CD4-positive, alpha-beta T cell treated with Interleukin-12 subunit alpha and Interleukin-12 subunit beta, for 1 hour (primary cell): ENCODE measurements at regions not wholly inside any gene's neighbourhood (a gene's known extent, or its start where the extent isn't known, plus 50 kb on each side); places are given as distances from the start of the nearest gene placed in this dataset.
"Not testable (repeated sequence)": the region's sequence is repeated elsewhere in the genome, so short reads cannot be mapped to it uniquely, and the experiment has no call there.

Source experiments
- DNase-seq: peaks from one replicate; pipeline ENCODE4 v3.0.0-alpha.2; 2020

GRCh38 chr1:105004515-105004914 is 1254.8 kb downstream of the AMY1C start:
- DNase-seq: no peak

GRCh38 chr1:105005594-105006195 is 1256.0 kb downstream of the AMY1C start:
- DNase-seq: no peak

GRCh38 chr1:105017587-105017986 is 1267.9 kb downstream of the AMY1C start:
- no peak for DNase-seq

- DNase-seq: no peak
Observed at GRCh38 chr1:105023719-105024118, 1274.0 kb downstream of the AMY1C start.

GRCh38 chr1:105027838-105028471 is 1278.3 kb downstream of the AMY1C start:
- no peak for DNase-seq

GRCh38 chr1:105072446-105072845 is 1322.7 kb downstream of the AMY1C start:
- DNase-seq: no peak

- no peak for DNase-seq
Observed at GRCh38 chr1:105072850-105073249, 1323.2 kb downstream of the AMY1C start.

GRCh38 chr1:105073660-105074059 is 1324.0 kb downstream of the AMY1C start:
- no peak for DNase-seq

- DNase-seq: no peak
Observed at GRCh38 chr1:105083611-105084010, 1333.9 kb downstream of the AMY1C start.

GRCh38 chr1:105087506-105087905 is 1337.8 kb downstream of the AMY1C start:
- DNase-seq: no peak

- no peak for DNase-seq
Observed at GRCh38 chr1:105088166-105088565, 1338.5 kb downstream of the AMY1C start.

GRCh38 chr1:105093893-105094292 is 1344.2 kb downstream of the AMY1C start:
- DNase-seq: not testable (repeated sequence)

GRCh38 chr1:105100102-105100501 is 1350.4 kb downstream of the AMY1C start:
- DNase-seq: no peak

- no peak for DNase-seq
Observed at GRCh38 chr1:105101261-105101660, 1351.6 kb downstream of the AMY1C start.

- DNase-seq: no peak
Observed at GRCh38 chr1:105102371-105102770, 1352.7 kb downstream of the AMY1C start.

- DNase-seq: no peak
Observed at GRCh38 chr1:105122041-105122440, 1372.3 kb downstream of the AMY1C start.

- DNase-seq: no peak
Observed at GRCh38 chr1:105137543-105138457, 1388.1 kb downstream of the AMY1C start.

- DNase-seq: no peak
Observed at GRCh38 chr1:105138458-105138893, 1388.8 kb downstream of the AMY1C start.

- DNase-seq: no peak
Observed at GRCh38 chr1:105172788-105173187, 1423.1 kb downstream of the AMY1C start.

- no peak for DNase-seq
Observed at GRCh38 chr1:105180789-105181188, 1431.1 kb downstream of the AMY1C start.

- DNase-seq: no peak
Observed at GRCh38 chr1:105204836-105205371, 1455.2 kb downstream of the AMY1C start.

GRCh38 chr1:105208581-105208980 is 1458.9 kb downstream of the AMY1C start:
- DNase-seq: no peak

GRCh38 chr1:105210747-105211146 is 1461.0 kb downstream of the AMY1C start:
- DNase-seq: no peak

GRCh38 chr1:105231378-105231777 is 1481.7 kb downstream of the AMY1C start:
- DNase-seq: no peak
